GM10248 (cell line): ENCODE measurements at regions not wholly inside any gene's neighbourhood (a gene's known extent, or its start where the extent isn't known, plus 50 kb on each side); places are given as distances from the start of the nearest gene placed in this dataset.

Experiments
- CTCF ChIA-PET: fragments of 300-600 bp; sonication (Branson Sonifier 250); formaldehyde crosslinking; extraction: SDS; loops from one replicate; lab custom pipeline; 2021; ENCODE audit warnings: antibody characterized with exemption; lab: Yijun Ruan, JAX
- POLR2A ChIA-PET: fragments of 350-650 bp; sonication (Branson Sonifier 250); formaldehyde crosslinking; extraction: SDS; loops from one replicate; lab custom pipeline; 2020; ENCODE audit warnings: antibody characterized with exemption; lab: Yijun Ruan, JAX
- DNase-seq: peaks from one replicate; pipeline ENCODE4 v3.0.0; 2012; ENCODE audit errors: extremely low spot score
- TF ChIP-seq, protein P1 (sequence below): IDR thresholded peaks from 2 replicates; pipeline ENCODE4 v1.5.1; 2012; ENCODE audit warnings: mild to moderate bottlenecking, low read depth; ENCODE audit errors: extremely low read depth, missing control alignments, control extremely low read depth

- ChIA-PET POLR2A (no interaction called here), CTCF (no interaction called here)
- DNase-seq: no peak
- TF ChIP-seq, protein P1, sequence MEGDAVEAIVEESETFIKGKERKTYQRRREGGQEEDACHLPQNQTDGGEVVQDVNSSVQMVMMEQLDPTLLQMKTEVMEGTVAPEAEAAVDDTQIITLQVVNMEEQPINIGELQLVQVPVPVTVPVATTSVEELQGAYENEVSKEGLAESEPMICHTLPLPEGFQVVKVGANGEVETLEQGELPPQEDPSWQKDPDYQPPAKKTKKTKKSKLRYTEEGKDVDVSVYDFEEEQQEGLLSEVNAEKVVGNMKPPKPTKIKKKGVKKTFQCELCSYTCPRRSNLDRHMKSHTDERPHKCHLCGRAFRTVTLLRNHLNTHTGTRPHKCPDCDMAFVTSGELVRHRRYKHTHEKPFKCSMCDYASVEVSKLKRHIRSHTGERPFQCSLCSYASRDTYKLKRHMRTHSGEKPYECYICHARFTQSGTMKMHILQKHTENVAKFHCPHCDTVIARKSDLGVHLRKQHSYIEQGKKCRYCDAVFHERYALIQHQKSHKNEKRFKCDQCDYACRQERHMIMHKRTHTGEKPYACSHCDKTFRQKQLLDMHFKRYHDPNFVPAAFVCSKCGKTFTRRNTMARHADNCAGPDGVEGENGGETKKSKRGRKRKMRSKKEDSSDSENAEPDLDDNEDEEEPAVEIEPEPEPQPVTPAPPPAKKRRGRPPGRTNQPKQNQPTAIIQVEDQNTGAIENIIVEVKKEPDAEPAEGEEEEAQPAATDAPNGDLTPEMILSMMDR: no peak
These were observed 1487.5 kb downstream of the BRD1 start for GRCh38 chr22:48340191-48340590.

DNA sequence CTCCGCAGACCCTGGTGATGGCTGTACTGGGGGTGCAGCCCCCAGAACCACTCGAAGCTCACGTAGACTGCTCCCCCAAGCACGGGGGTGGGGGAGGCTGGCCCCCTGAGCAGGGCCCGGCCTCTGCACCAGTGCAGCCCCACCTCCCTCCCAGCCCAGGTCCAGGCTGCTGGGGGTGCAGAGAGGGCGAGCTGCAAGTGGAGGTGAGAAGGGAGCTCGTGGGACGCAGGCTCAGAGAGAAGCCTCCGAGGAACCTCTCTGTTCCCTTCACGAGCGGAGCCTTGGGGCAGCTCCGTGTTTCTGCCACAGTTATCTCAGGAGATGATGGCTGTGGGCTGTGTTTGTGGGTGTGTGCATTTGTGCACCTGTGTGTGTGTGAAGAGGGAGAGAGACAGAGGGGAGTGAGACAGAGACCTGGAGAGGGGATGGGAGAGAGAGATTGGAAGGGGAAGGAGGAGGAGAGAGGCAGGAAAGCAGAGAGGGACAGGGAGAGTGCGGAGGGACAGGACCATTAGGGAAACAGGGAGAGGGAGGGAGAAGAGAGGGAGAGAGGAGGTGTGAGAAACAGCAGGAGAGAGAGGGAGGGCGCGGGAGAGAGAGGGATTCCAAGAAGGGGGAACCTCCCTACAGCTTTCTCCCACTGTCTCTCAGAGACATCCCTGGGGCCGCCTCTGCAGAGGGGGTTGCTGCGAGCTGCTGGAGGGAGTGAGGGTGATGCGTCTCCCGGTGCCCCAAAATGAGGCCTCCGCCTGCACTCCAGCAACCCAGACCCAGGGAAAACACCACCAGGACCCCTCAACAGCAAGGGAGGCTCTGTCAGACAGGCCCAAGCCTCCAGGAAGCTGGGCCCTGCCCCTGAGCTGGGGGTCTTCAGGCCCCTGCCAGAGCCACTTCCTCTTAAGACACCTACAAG is 1488.6 kb downstream of the BRD1 start:
- POLR2A ChIA-PET: no interaction called here
- TF ChIP-seq, protein P1: no peak
- CTCF ChIA-PET: no interaction called here
- DNase-seq: no peak

GRCh38 chr22:48337957-48338792 is 1489.5 kb downstream of the BRD1 start:
- ChIA-PET CTCF (no interaction called here), POLR2A (no interaction called here)
- TF ChIP-seq, protein P1: no peak
- DNase-seq: no peak

DNA sequence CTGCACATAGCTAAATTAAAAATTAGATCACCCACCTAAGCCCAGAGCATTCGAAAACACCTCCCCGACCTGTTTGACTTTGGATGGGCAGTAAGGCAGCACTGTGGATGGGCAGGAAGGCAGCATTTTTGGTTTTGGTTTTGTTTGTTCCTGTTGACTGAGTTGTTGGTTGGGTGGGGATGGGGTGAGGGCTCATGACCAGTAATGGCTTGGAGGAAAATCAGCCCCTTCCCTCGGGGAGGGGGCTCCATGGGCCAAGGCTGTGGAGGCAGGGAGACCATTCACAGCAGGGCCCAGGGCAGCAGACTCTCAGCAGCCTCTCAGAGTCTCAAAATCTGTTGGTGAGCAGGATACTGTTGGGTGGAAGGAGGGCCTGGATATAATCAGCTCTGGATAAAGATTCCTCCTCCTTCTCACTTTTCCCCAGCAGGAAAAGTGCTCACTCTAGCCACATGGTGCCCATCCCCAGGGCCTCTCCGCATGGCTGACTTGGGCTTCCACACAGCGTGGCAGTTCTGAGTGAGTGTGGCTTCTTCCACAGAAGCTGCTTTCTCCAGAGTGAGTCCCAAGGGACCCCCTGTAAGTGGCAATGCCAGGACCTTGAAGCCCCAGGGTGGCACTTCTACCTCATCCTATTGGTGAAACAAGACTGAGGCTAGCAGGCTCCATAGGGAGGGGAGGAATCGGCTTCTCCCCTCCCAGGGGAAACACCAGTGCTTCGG is 1491.2 kb downstream of the BRD1 start:
- no peak for DNase-seq
- ChIA-PET POLR2A (no interaction called here), CTCF (no interaction called here)
- TF ChIP-seq, protein P1: no peak

GRCh38 chr22:48335442-48336139 is 1492.1 kb downstream of the BRD1 start:
- TF ChIP-seq, protein P1: no peak
- CTCF ChIA-PET: no interaction called here
- POLR2A ChIA-PET: no interaction called here
- no peak for DNase-seq
